Hematopoietic multipotent progenitor cell treated with erythropoietin and hydrocortisone succinate and interleukin-3 and kit ligand, for 4 days (in vitro differentiated cells): ENCODE measurements at regions not wholly inside any gene's neighbourhood (a gene's known extent, or its start where the extent isn't known, plus 50 kb on each side); places are given as distances from the start of the nearest gene placed in this dataset.

Source experiments
- DNase-seq: peaks from one replicate; pipeline ENCODE4 v3.0.0-alpha.2; 2015

DNA sequence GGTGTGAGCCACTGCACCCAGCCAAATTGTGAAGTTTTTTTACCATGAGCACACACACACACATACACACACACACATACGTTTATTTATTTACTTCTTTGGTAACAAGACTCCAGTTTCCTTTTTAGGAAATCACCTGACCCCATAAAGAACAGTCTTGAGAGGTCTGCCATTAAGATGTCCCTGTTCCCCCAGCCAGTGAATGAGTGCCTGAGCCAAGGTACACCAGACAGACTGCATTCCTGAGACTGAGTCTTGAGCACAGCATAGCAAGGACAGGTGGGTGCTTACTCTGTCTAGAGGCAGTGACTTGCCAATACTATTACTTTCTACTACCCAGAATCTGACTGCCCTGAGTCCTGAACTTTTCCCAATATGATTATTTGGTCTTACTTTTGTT lies 167.2 kb upstream of the SATB2 start:
- DNase-seq: no peak

DNA sequence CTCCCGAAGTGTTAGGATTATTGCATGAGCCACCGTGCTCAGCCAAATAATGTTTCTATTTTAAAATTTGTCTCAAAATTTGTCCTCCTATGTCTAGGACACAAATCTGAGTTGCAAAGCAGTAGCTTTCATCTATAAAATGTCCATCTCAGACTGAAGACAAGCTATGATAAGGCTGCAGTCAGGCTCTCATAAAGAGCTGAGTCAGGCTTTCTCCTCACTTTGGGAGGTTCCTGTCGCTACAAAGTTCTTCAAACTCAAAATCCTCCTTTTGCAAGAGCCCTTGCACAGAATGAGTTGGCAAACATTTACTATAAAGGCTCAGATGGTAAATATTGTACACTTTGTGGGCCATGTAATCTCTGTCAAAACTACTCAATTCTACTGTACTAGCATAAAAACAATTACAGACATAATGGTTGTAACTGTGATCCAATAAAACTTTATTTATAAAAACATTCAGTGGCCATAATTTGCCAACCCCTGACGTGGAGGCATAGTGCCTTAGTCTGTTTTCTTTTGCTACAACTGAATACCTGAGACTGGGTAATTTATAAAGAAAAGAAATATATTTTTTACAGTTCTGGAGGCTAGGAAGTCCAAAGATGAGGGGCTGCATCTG lies 154.9 kb upstream of the SATB2 start:
- no peak for DNase-seq

DNA sequence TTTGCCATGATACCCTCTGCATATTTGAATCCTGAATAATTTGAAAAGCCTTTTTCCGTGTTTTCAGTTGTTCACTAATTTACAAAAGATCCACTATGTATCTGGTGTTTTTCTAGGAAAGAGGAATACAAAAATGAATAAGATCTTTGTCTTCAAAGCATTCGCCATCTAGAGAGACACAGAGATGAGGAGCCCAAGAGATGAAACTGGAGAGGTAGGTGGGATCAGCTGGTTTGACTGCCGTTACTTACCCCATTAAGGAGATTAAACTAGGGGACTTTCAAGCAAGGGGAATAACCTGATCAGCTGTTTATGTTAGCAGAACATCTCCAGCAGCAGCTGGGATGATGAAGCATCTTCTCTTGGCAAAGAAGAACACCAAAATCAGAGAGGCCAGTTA lies 150.2 kb upstream of the SATB2 start:
- no peak for DNase-seq

DNA sequence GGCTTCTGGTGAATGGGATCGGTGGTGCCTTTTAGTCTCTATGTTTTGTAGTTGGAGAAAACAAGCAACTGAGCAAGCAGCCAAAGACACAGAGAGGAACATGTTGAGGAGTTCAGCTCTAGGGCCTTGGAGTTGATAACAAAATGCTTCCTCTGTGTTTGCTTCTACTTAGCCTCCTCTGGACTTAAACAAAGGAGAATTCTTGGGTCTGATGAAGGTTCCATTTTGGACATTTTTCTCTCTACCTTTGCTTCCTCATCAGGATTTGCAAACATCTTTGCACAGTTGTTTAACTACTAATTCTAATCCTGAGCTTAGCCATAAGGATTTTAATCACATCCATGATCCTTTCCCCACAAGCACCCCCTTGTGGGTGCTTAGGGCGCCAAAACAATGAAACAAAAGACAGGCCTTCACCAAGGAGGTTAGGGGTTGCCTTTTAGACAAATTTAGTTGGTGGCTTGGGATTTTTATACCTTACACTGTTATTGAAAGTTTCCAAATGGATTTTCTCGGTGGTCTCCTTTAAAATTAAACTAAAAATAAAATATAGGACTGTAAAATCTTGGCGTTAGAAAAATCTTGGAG lies 148.5 kb upstream of the SATB2 start:
- peak; percentile 40 for DNase-seq

DNA sequence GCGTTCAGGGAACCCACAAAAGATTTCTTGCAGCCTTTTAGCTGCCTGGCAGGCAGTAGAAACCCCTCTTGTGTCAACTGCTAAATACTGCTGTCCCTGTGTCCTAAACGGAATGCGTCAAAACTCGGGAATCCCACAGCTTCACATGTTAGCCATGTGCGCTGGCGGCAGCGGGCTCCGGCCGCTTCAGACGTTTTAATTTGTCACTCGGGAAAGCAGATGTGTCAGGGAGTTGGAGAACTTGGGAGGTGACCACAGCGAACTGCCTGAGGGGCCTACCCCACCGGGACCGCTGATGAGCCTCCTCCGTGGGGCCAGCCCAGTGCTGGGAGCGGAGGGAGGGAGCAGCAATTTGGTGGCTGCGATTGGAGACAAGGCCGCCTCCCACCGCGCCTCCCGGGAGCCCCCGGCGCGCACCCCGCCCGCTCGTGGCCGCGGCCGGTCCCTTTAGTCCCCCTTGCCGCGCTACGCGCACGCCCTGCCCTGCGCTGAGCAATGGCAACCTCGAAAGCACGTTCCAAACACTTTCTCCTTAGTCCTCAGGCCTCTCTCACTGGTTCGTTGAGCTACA lies 146.1 kb upstream of the SATB2 start:
- peak; percentile 18 for DNase-seq

DNA sequence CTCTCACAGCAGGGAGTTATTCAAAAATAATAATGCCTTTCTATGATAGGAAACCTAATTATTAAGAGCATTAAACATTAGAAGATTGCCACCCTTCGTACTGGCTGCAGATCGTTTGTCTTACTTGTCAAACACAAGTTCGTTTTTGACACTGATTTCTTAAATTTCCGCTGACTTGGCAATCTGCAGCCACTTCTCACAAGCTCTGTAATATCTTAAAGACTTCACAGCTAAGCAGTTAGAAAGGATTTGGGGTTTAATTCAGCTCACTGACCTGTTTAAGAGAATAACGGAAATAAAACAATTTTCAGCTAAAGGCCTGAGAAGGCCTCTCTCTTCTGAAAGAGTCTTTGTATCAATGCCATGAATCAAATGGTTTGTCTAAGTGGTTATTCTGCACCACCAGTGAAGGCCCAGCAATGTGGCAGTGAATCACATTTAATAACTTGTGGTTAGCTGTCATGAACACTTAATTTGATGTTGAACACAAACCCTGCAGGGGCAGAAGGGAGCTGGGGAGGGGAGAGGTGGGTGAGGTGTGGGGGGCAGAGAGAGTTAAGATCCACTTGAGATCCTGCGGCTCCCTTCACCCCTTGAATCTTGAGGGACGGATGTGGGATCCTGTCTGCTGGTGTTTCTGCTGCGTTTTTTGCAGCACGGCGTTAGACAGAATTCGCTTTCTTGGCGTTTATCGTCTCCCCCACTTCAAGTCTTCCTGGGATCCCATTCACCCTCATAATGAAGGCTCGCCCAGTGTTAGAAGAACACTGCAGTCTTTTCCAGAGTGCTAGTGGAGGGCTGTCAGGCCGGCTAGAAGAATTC lies 145.4 kb upstream of the SATB2 start:
- DNase-seq: peak; percentile 26

DNA sequence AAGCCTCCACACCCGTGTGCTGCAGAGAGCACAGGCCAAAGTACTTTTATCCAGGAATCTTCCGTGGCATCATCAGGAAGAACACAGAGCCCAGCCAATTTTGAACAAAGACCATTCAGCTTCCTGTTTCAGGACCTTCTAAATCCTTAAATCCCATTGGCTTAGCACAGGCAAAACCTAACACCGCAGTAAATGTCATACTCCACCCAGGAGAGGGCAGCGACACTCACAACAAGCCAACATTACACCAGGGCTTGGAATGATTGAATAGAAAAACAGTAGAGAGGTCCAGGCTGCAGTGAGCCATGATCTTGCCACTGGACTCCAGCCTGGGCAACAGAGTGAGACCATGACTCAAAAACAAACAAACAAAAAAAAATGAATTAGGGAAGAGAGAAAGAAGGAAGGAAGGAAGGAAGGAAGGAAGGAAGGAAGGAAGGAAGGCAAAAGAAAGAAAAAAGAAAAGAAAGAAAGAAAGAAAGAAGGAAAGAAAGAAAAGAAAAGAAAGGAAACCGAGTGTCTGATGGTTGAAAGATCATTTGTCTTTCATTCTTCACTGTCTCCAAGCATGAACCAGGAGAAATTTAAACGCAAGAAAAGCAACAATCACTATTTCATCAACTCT lies 144.6 kb upstream of the SATB2 start:
- peak; percentile 70 for DNase-seq

DNA sequence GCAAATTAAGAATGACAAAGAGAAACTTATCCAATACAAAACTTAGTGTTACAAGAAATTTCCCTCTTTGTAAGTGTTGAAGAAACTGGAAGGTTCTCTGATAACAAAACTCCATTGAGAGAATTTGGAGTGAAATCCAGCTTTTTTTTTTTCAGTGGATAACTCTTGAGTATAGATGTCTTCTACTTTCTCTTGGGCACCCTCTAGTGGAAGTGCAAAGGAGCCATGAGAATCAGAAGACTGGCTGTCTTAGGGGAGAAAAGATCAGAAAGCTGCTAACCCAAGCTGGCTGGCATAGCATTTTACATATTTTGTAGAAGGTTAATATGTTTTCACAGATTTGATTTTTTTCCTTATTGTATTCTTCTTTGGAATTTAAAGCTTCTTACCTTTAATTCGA lies 138.8 kb upstream of the SATB2 start:
- DNase-seq: peak; percentile 75

DNA sequence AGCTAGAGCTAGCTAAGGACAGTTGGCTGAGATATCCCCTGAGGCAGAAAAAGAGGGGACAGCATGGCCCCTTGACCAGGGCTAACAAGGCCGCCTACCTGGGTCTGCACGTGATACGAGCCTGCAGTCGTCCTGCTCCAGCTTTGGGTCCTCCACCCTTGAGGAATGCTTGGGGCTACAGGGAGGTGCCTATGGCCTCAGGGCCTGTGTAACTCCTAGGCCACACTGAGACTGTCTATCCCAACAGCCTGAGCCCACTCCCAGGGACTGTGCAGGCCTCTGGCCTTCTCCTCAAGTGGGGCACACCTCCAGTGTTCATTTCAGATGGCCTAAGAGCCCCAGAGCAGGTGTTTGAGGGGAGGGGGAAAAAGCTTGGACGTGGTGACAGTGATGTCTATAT lies 136.7 kb upstream of the SATB2 start:
- DNase-seq: no peak

DNA sequence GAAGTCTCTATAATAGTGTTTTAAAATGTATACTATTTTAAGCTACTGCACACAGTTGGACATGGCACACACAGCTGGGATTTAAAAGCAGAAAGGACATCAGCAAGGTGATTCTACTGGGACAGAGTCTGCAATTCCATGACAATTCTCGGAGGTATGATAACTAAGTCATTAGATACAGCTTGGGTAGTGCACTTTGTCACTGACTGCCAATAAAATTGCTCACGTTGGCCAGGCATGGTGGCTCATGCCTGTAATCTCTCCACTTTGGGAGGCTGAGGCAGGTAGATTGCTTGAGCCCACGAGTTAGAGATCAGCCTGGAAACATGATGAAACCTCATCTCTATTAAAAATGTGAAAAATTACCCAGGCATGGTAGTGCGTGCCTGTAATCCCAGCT lies 134.1 kb upstream of the SATB2 start:
- no peak for DNase-seq

DNA sequence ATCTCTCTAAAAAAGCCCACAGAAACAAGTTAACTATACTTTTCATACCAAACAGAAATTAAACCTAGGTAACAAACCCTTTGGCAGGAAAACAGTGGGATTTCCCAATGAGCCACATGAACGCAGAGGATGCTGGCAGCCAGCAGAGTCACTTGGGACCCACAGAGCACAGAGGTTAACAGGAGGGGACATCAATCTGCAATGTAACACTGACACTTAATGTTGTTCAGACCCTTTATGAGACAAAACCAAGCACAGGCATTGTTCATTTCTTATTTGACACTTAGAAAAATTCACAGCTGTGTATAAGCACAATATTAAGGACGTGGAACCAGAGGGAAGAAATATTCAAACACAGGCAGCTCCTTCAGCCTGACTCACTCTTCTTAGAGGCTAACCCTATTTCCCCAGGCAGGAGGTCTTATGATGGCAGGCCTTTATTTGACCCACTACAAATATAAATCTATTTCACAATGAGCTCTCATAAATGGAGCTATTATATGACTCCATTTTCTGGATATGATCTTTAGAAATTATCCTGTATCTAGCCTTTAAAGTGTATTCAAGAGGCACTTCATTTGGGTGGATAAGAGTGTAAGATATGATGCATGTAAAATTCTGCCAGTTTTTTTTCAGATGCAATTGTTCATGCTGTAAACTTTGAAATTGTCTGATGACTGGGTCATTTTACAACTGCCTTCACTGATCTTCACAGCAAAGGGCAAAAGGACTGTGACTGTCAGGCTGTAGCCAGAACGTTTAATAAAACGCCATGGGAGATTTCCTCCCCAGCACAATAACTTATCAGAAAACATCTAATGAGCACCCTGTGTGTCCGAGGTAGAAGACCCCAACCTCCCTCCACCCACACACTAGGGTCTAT lies 132.8 kb upstream of the SATB2 start:
- DNase-seq: no peak

DNA sequence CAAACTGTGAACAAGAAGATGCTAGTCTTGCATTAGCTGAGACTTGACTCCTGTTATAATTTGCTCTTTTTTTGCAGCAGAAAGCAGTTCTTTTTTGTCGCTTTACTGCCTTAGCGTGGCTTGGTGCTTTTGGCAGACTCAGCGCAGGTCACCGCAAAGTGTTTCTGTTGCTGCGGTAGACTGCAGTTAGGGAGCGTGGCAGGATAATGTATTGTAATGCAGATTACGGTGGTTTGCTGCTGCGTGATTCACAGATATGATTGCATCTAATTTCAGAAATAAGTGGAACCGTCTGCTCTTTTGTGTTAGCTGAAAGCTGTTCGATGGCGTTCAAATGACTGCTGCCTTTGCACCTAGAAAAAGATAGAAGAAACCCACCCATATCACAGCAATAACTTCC lies 131.6 kb upstream of the SATB2 start:
- no peak for DNase-seq

DNA sequence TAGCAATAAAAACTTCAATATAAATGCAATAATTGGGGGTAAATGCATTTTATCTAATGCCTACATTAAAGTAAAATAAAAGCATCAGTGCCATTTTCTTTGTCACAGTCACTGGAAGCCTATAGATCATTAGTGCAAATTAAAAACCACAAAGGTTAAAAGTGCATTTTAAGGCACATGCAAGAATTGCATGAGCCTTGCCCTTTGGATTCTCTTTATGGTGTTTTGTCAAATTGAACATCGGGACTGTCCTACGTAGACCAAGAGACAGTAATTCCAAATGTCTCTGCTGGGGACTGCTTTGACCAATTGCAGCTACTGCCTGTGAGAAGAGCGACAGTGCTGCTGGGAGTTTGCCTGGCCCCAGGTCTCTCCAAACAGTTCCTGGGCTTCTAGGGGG lies 130.3 kb upstream of the SATB2 start:
- DNase-seq: no peak

DNA sequence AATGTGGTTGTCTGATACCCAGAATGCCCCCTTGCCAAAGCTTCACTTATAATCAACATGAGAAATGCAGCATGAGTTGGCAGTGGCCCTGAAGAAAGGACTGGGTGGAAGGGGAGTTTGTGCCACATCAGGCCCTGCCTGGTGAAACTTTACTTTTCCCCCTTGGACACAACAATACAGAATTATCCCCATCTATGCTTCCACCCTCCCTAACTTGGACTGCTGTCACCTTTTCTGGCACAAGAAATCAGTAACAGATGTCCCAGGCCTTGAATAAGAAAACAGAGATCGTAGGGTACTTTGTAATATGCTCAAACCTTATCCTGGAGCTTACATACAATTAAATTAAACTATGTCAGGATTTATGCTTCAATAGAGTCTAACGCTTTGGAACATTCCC lies 128.9 kb upstream of the SATB2 start:
- no peak for DNase-seq

DNA sequence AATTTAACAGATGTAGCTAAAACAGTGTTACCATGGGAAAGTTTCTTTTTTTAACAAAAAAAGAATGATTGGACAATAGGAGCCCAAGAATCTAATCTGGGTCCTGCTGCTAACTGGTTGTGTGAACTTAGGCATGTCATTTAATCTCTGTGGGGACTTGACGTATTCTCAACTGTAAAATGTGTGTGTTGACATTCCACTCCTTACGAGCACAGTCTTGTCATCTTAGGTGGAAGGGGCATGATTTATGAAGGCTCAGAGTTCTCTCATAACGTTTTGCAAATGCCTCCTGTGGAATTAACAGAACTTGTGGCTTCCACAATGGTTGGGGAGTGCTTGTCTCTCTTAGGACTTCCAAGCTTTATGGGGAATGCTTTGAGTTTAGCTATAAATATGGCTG lies 125.9 kb upstream of the SATB2 start:
- DNase-seq: no peak

DNA sequence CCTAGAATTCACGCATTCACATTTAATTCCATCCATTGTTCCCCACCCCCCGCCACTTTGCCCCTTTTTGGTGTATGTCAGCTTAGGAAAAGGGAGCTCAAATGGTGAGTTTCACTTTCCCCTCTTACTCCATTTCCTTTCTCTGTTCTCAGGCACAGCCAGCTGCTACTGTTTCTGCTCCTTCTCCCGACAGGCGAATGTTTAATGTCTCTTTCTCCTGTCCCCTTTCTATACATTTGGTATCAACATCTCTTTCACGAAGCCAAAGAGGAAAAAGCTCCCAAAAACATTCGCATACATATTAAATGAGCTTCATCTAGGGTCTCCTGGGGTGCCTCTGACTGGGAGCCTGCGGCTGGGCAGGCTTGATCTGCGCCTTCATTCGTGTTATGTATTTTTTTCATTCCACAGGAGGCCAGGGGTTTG lies 124.2 kb upstream of the SATB2 start:
- no peak for DNase-seq

DNA sequence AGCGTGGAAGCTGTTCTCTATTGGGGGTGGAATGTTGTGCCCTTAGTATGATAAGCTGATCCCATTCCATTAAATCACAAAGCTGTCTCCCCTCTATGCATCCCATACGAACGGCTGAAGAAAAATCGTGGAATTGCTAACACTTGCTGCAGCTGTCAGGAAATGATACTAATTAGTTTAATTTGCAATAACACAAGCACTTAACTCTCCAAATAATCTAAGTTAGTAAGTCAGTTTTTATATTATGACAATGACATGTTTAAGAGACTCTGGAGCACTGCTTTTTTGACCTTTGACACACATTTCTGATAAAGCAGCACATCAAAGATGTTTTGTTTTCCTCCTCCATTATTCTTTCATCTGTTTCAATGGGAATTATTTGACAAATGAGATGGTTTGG lies 123.7 kb upstream of the SATB2 start:
- DNase-seq: no peak

DNA sequence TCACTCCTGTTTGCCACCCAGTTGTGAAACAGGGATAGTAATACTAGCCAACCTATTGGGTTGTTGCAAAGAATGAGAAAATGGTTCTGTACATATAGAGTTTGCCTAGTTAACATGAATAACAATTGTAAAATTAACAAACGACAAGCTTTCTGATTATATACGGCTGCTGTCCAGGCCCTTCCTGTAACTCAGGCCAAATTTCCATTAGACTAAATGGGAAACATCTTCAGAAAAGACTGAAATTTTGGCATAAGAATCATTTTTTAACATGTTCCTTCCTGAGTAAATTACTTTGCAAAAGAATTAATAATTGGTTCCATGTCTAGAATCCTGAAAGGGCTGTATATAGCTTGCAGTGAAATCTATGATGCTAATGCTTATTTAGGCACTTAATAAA lies 117.7 kb upstream of the SATB2 start:
- DNase-seq: no peak

DNA sequence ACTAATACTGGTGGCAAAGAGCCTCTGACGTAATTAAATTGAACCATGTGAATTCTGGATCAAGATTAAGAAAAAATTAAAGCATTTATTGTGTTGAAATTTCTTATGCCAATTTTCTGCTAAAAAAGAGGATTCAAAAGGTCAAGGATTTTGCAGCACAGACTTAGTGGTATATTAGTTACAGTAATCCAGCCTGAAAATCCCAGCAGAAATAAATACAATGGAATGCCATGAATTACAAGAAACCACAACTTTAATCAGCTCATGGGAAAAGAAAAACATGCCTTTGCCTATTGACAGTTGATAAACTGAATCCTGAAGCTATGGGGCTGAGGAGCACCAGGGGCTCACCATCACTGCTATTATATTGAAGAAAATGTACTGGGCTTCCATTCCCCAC lies 114.8 kb upstream of the SATB2 start:
- no peak for DNase-seq

DNA sequence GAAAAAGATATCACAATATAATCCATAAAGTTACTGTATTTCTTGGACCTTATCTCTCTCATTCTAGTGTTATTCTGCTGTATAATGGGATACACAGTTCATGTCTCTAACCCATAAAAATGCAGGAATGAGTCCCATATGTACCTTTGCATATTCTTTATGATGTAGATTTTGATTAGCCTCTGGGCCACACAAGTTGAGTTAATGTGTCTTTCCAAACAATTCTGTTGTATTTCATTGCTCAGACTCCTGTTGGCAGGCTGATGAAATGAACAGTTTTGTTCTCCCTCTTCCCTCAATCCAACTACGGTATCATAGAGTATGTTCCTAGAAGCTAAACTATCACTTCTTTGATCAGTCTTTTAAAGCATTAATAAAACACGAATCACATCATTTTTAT lies 113.2 kb upstream of the SATB2 start:
- DNase-seq: no peak

DNA sequence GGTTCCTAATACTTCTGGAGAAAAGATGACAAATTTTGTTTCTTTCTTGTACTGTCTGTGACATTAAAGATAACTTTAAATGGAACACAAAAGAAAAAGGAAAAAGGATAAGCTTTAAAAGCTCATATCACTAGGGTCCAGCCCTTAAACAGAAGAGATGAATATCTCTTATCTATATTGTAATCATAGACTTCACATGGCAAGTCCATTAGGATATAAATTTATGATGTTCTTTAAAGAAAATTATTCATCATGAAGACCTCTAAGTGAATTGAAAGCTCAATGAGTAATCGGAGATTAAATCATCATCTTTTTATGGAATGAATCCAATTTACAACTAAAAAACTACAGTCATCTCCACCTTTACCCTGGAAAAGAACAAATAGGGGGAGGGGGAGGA lies 111.6 kb upstream of the SATB2 start:
- DNase-seq: no peak

DNA sequence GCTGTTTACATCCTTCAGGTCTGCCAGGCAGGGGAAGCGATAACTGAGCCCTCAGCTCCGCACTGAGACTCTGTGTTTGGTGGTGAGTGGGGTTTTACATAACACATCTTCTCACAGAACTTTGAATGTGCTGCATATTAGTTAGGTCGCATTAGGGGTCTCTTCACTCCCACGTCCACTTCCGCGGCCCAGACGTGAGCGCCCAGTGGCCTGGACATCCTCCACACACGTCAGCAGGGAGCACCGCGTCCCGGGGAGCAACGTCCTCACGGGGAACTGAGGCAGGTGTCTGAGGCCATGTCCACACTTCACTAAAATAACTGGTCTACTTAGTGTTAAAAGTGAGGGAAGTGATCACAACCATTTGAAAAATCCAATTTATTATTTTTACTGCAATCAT lies 100.4 kb upstream of the SATB2 start:
- DNase-seq: no peak
